Ovary (tissue), 3 donors: ENCODE measurements at regions not wholly inside any gene's neighbourhood (a gene's known extent, or its start where the extent isn't known, plus 50 kb on each side); places are given as distances from the start of the nearest gene placed in this dataset.

Experiments
- EP300 ChIP-seq: sonication (generic); formaldehyde crosslinking; IDR thresholded peaks from one replicate; pipeline ENCODE4 v1.6.1; 2017; ENCODE audit warnings: antibody characterized with exemption
- POLR2A ChIP-seq: fragments of 450-650 bp; IDR thresholded peaks from one replicate; pipeline ENCODE4 v1.6.1; 2017; ENCODE audit warnings: antibody characterized with exemption, mild to moderate bottlenecking, moderate library complexity
- TF ChIP-seq, protein P1 (sequence below), 3 donors: fragments of 450-650 bp in 2 of 3; fragments of 200-600 bp in 1 of 3; IDR thresholded peaks; one replicate each; pipeline versions ENCODE4 v1.5.1 to v1.8.0; 2016 to 2022; ENCODE audit warnings: antibody characterized with exemption in 3 of 3, mild to moderate bottlenecking in 1 of 3
- donor health status: DM: no; HTN: no; CAD: no.

DNA sequence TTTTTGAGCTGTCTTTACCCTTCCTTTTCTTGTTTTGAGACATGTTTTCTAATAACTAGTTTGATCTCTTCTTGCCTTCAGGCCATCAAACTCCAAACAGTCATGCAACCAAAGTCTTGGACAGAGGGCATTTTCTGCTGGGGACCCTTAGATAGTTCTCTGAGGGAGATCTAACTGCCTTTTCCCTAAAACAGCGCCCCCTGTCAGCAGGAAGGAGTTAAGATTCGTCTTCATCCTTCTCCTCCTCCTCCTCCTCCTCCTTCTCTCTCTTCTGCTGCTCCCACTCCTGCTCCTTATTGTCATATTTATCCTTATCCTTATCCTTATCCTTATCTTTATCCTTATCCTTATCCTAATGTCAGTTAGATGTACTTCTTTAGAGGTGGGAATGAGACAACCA, 417.2 kb downstream of the TRAM1L1 start:
- TF ChIP-seq EP300 (no peak), POLR2A (no peak)
- TF ChIP-seq, protein P1, sequence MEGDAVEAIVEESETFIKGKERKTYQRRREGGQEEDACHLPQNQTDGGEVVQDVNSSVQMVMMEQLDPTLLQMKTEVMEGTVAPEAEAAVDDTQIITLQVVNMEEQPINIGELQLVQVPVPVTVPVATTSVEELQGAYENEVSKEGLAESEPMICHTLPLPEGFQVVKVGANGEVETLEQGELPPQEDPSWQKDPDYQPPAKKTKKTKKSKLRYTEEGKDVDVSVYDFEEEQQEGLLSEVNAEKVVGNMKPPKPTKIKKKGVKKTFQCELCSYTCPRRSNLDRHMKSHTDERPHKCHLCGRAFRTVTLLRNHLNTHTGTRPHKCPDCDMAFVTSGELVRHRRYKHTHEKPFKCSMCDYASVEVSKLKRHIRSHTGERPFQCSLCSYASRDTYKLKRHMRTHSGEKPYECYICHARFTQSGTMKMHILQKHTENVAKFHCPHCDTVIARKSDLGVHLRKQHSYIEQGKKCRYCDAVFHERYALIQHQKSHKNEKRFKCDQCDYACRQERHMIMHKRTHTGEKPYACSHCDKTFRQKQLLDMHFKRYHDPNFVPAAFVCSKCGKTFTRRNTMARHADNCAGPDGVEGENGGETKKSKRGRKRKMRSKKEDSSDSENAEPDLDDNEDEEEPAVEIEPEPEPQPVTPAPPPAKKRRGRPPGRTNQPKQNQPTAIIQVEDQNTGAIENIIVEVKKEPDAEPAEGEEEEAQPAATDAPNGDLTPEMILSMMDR (IDR thresholded peaks at IDR 0.05), result no peak
